ENCODE measurements at regions not wholly inside any gene's neighbourhood (a gene's known extent, or its start where the extent isn't known, plus 50 kb on each side); places are given as distances from the start of the nearest gene placed in this dataset.

GRCh38 chr2:147223119-147223518, 621.7 kb upstream of the ACVR2A start:
- no peak for TF ChIP-seq CTCF (IDR thresholded peaks at IDR 0.05)
- no peak for TF ChIP-seq REST (IDR thresholded peaks at IDR 0.05; ENCODE audit: insufficient read depth in 1 of 2, low read depth in 2 of 2, low read length in 1 of 2)
- no peak for TF ChIP-seq POLR2AphosphoS5 (IDR thresholded peaks at IDR 0.05; ENCODE audit: low read depth, low read length)
- TF ChIP-seq TCF7L2 (IDR thresholded peaks at IDR 0.05; ENCODE audit: low read depth, low read length), result no peak
